Esophagus squamous epithelium (tissue), 5 donors: ENCODE measurements at regions not wholly inside any gene's neighbourhood (a gene's known extent, or its start where the extent isn't known, plus 50 kb on each side); places are given as distances from the start of the nearest gene placed in this dataset.

Source experiments
- DNase-seq: peaks from one replicate; lab custom pipeline; 2025; lab: John Stamatoyannopoulos, UW
- H3K27ac ChIP-seq, 4 donors: fragments of 200-600 bp; sonication (generic); one replicate each; pipeline ENCODE4 v1.5.1; 2016 to 2019; ENCODE audit warnings: mild to moderate bottlenecking in 1 of 4
- H3K27me3 ChIP-seq, 4 donors: fragments of 200-600 bp; sonication (generic); 1 replicate in 3 of 4; 2 replicates in 1 of 4; pipeline versions ENCODE4 v1.5.1 to v1.6.0; 2017 to 2021; ENCODE audit warnings: antibody characterized with exemption in 1 of 4
- H3K36me3 ChIP-seq, 3 donors: fragments of 200-600 bp; sonication (generic); one replicate each; pipeline ENCODE4 v1.5.1; 2016 to 2019
- H3K4me1 ChIP-seq, 3 donors: fragments of 200-600 bp; sonication (generic); one replicate each; pipeline ENCODE4 v1.5.1; 2017 to 2019
- H3K4me3 ChIP-seq, 4 donors: fragments of 200-600 bp; sonication (generic); 1 replicate in 3 of 4; 2 replicates in 1 of 4; pipeline ENCODE4 v1.5.1; 2016 to 2019; ENCODE audit warnings: mild to moderate bottlenecking in 2 of 4, moderate library complexity in 1 of 4
- H3K9me3 ChIP-seq, 3 donors: fragments of 200-600 bp; sonication (generic); one replicate each; pipeline ENCODE4 v1.5.1; 2016 to 2019
- CTCF ChIP-seq, 6 experiments: fragments of 450-650 bp in 4 of 6; fragments of 200-600 bp in 2 of 6; sonication (generic) in 2 of 6; IDR thresholded peaks; one replicate each; pipeline ENCODE4 v1.5.1; 2016 to 2019; ENCODE audit warnings: antibody characterized with exemption in 6 of 6, mild to moderate bottlenecking in 4 of 6, moderate library complexity in 4 of 6
- POLR2A ChIP-seq, 4 donors: fragments of 450-650 bp; IDR thresholded peaks; one replicate each; pipeline ENCODE4 v1.6.1; 2017; ENCODE audit warnings: antibody characterized with exemption in 4 of 4, mild to moderate bottlenecking in 4 of 4, moderate library complexity in 3 of 4
- WGBS, 2 donors: methylation state at CpG; one replicate each; pipeline ENCODE4 v1.1.5; 2018; 5-methylcytosine and 5-hydroxymethylcytosine counted together
- intact Hi-C: fragments of 100-400 bp; cut with DNase I; formaldehyde crosslinking; loops from one replicate; pipeline ENCODE4 v1.15.0; 2022
- donor health status: DM: yes; HTN: yes; CAD: no.

DNA sequence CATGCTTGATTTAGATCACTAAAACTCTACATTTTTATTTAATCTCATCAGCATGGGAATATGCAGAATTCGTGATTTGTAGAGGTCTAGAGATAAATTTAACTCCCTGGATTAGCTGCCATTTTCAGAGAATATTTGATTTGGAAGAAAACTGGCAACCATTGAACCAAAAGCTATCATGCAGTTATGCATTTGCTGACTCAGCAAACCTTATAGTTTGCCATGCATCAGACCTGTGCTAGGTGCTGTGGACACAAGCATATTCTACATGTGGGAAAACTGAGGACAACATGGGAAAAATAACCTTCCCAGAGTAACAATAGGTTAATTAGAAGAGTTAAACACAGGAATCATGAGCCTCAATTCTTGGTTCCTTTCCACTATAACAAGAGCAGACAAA lies 54.7 kb upstream of the TP63 start:
- Histone ChIP-seq H3K4me3 (no peak overlapping the region), H3K4me1 (peaks cover 0 to 11% (median 6%) of the 10 kb centered on the region in 3 donors), H3K27ac (no peak overlapping the region), H3K9me3 (no peaks in the 10 kb centered on the region), H3K36me3 (no peaks in the 10 kb centered on the region), H3K27me3 (no peaks in the 10 kb centered on the region)
- TF ChIP-seq CTCF (IDR thresholded peaks at IDR 0.05) (no peak), POLR2A (IDR thresholded peaks at IDR 0.05) (no peak)
- no peak for DNase-seq
- WGBS, 2 donors, result 43 to 52% methylated on average over 1 of the region's 1 CpG
- intact Hi-C loops, result no loop called here

DNA sequence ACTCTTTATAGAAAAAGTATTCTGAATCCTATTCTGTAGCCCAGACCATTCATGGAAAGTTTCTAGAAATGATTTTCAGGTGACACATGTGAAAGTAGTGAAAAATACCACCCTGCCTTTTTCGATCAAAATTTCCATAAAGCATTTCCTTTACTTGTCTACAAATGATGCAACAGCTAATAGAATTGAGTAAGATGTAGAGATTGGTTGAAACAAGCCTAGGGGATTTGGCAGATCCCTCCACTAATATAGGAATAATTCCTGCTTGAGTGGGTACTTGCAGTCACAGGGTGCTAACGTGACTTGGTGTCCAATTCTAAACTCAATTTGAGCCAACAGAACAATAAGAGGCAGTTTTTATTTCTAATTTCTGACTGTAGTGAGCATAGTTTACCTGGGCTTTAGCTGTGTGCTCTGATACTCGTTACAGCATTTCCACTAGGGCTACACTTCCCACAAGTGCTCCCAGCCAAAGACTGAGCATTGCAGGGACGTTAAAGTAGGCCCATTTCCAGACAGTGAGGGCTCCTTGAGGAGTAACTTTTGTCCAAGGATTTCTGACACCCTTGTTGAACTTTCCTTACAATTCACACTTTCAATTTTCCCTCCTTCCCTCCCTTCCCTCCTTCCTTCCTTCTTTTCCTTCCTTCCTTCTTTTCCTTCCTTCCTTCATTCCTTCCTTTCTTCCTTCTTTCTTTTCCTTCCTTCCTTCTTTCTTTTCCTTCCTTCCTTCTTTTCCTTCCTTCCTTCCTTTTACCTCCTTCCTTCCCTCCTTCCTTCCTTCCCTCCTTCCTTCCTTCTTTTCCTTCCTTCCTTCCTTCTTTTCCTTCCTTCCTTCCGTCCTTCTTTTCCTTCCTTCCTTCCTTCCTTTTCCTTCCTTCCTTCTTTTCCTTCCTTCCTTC lies 53.9 kb upstream of the TP63 start:
- no peak for DNase-seq
- Histone ChIP-seq H3K36me3 (no peaks in the 10 kb centered on the region), H3K27ac (no peak overlapping the region), H3K4me1 (peaks cover 0 to 7% (median 6%) of the 10 kb centered on the region in 3 donors), H3K4me3 (no peak overlapping the region), H3K9me3 (no peaks in the 10 kb centered on the region), H3K27me3 (no peaks in the 10 kb centered on the region)
- WGBS, 2 donors, result 39 to 49% methylated on average over 5 of the region's 5 CpGs
- TF ChIP-seq CTCF (IDR thresholded peaks at IDR 0.05) (no peak), POLR2A (IDR thresholded peaks at IDR 0.05) (no peak)
- intact Hi-C loops, result no loop called here

DNA sequence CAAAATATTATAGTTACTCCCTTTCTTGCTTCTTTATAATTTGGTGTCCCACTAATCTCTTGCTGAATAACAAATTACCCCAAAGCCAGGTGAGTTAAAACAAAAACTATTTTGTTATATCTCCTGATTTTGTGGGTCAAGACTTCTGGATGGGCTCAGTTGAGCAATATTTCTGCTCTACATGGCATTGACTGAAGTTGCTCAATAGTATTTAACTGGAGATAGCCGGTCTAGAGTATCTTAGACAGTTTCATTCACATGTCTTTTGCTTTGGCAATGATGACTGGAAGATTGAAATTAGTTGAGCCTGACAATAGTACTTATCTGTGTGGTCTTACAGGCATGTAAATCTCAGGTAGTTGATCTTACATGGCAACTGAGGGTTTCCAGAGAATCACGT lies 51.0 kb upstream of the TP63 start:
- no peak for DNase-seq
- Histone ChIP-seq H3K36me3 (no peaks in the 10 kb centered on the region), H3K9me3 (no peaks in the 10 kb centered on the region), H3K27ac (no peak overlapping the region), H3K27me3 (no peaks in the 10 kb centered on the region), H3K4me1 (peaks cover 0 to 16% (median 6%) of the 10 kb centered on the region in 3 donors), H3K4me3 (no peak overlapping the region)
- intact Hi-C loops, result no loop called here
- TF ChIP-seq CTCF (IDR thresholded peaks at IDR 0.05), result no peak
- TF ChIP-seq POLR2A (IDR thresholded peaks at IDR 0.05), result no peak
- 92% methylated on average over 2 of the region's 2 CpGs for WGBS, 2 donors
